ENCODE measurements at regions not wholly inside any gene's neighbourhood (a gene's known extent, or its start where the extent isn't known, plus 50 kb on each side); places are given as distances from the start of the nearest gene placed in this dataset.
"Not testable (repeated sequence)": the region's sequence is repeated elsewhere in the genome, so short reads cannot be mapped to it uniquely, and the experiment has no call there.

- H3K4me1 Mint-ChIP-seq; H3K27ac Mint-ChIP-seq; H3K4me3 Mint-ChIP-seq; CTCF ChIA-PET; H3K36me3 Mint-ChIP-seq; DNase-seq; ATAC-seq; H3K9me3 Mint-ChIP-seq (ENCODE audit: low read depth); H3K27me3 Mint-ChIP-seq: not testable (repeated sequence)
Measured at GRCh38 chr16:16526998-16527397, 148.1 kb downstream of the NPIPA7 start.

DNA sequence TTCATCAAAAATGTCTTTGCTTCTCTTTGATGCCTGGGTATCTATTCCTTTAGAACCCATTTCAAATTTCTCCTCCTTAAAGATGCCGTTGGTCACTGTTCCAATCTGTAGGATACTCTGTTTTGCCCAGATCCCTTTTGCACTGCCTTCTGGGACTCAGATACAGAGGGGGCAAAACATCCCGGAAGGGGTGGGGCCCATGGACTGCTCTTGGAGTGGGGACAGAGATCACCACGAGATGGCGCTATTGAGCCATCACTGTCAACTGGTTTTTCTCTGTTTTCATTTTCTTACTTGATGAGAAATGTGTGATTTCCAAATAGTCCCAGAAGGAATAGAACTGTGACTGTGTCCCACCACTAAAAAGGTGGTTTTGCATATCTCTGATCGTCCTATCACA lies 151.8 kb downstream of the NPIPA7 start:
- H3K4me1 Mint-ChIP-seq; H3K9me3 Mint-ChIP-seq (ENCODE audit: low read depth); H3K4me3 Mint-ChIP-seq; H3K36me3 Mint-ChIP-seq; H3K27me3 Mint-ChIP-seq; H3K27ac Mint-ChIP-seq; DNase-seq; CTCF ChIA-PET: not testable (repeated sequence)
- ATAC-seq: peak; percentile 60

DNA sequence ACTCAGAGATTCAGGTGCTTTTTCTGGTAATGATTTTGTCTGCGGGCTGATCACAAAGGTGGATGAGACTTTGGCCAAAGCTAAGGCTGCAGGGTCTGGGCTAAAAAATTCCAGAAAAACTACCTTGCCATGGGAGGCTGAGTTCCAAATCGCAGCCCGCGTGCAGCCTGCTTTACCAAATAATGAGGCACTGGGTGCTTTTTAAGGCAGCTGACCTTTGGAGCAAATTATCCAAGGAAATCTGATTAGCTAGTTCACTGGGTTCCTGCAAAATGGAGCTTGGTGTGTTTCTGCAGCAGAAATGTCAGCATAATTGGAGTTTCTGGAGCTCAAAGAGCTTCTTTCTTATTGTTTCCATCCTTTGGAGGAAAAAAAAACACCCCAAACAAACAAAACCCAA lies 156.6 kb downstream of the NPIPA7 start:
- H3K4me3 Mint-ChIP-seq; CTCF ChIA-PET; DNase-seq; H3K27ac Mint-ChIP-seq; H3K36me3 Mint-ChIP-seq; H3K4me1 Mint-ChIP-seq; H3K27me3 Mint-ChIP-seq; ATAC-seq; H3K9me3 Mint-ChIP-seq (ENCODE audit: low read depth): not testable (repeated sequence)

DNA sequence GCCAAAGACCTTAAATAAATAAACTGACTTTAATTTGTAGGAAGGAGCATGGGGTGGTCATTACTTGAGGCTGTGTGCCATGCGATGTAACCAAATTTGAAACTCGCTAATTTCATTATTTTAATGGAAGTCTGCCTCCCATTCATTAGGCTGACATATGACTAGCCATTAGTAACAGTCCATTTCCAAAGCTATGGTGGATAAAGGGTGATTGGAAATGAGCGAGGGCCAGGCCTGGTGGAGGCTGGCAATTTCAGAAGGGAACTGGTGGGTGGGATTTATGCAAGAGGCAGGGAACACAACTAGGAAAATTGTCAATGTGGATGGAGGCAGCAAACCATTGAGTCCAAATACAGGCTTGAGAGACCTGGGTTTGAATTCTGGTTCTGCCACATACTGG lies 157.2 kb downstream of the NPIPA7 start:
- DNase-seq; H3K27ac Mint-ChIP-seq; CTCF ChIA-PET; H3K27me3 Mint-ChIP-seq; H3K4me1 Mint-ChIP-seq; H3K36me3 Mint-ChIP-seq; ATAC-seq; H3K9me3 Mint-ChIP-seq (ENCODE audit: low read depth); H3K4me3 Mint-ChIP-seq: not testable (repeated sequence)

DNA sequence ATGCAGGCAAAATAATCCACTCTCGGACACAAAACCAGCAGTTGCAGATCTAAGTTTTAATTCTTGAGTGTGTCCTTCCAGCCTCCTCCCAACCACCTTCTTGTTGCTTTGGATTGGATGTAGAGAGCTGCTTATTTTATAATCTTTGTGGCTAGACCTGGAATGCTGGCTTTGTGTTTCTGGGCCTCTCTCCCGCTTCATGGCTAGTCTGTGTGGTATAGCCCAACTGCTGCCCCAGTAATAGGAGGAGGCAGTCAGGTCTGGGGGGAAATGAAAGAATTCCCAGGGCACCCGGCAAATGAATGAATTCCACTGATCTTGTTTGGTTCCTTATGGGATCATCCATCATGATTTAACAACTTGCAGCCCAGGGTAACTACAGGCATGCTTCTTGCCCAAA lies 170.8 kb downstream of the NPIPA7 start:
- H3K4me1 Mint-ChIP-seq; H3K36me3 Mint-ChIP-seq; ATAC-seq; H3K27me3 Mint-ChIP-seq; DNase-seq; H3K4me3 Mint-ChIP-seq; CTCF ChIA-PET; H3K27ac Mint-ChIP-seq; H3K9me3 Mint-ChIP-seq (ENCODE audit: low read depth): not testable (repeated sequence)

GRCh38 chr16:16550824-16551223 lies 171.9 kb downstream of the NPIPA7 start:
- H3K4me3 Mint-ChIP-seq; DNase-seq; H3K27ac Mint-ChIP-seq; ATAC-seq; H3K27me3 Mint-ChIP-seq; H3K4me1 Mint-ChIP-seq; H3K9me3 Mint-ChIP-seq (ENCODE audit: low read depth); CTCF ChIA-PET; H3K36me3 Mint-ChIP-seq: not testable (repeated sequence)

- H3K4me1 Mint-ChIP-seq; H3K4me3 Mint-ChIP-seq; H3K9me3 Mint-ChIP-seq (ENCODE audit: low read depth); CTCF ChIA-PET; H3K36me3 Mint-ChIP-seq; DNase-seq; ATAC-seq; H3K27me3 Mint-ChIP-seq; H3K27ac Mint-ChIP-seq: not testable (repeated sequence)
Measured at GRCh38 chr16:16552819-16553340, 173.9 kb downstream of the NPIPA7 start.

DNA sequence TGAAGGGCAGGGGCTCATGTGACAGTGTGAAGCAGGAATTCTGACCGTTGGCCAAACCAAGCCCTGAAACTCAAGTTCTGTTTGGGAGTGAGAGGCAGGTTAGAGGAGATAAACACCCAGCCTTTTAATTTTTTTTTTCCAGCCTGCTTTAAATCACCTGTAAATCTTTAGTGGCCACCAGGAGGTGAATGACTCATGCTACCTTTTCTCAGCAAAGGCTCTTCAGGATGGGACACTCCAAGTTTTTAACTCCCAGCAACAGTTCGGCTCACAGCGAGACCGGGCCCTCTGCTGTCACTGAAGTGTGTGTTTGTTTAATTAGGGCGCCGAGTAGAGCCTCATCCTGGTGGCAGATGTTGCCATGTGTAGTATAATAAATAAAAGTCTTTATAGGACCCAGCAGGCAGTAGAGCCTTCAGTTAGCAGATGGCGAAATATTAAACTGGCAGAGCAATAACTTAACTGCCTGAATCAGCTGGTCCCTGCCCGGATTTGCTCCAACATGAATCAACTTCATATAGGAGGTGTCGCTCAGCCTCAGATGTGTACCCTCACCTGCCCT lies 180.3 kb downstream of the NPIPA7 start:
- CTCF ChIA-PET; H3K36me3 Mint-ChIP-seq; H3K9me3 Mint-ChIP-seq (ENCODE audit: low read depth); H3K27ac Mint-ChIP-seq; H3K4me3 Mint-ChIP-seq; H3K27me3 Mint-ChIP-seq; DNase-seq; H3K4me1 Mint-ChIP-seq; ATAC-seq: not testable (repeated sequence)

DNA sequence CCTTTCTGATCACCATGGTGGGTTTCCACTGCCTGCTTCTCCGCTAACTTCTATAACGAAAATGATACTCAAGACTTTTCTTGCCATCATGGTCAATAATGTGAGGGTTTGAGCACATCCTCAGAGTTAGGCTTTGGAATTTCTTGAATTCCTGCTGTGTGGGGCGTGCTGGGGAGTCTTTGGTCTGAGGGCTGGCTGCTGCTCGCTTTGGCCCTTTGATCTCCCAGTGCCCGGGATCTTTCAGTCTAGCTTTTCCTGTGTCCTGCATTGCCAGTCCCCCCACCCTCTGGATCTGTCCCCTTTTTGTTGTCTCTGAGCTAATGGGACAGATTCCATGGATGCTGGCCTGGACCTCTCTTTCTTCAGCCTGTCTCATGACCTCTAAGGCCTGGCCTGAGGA lies 182.6 kb downstream of the NPIPA7 start:
- ATAC-seq; H3K27ac Mint-ChIP-seq; H3K4me1 Mint-ChIP-seq; H3K27me3 Mint-ChIP-seq; DNase-seq; CTCF ChIA-PET; H3K36me3 Mint-ChIP-seq; H3K9me3 Mint-ChIP-seq (ENCODE audit: low read depth); H3K4me3 Mint-ChIP-seq: not testable (repeated sequence)

DNA sequence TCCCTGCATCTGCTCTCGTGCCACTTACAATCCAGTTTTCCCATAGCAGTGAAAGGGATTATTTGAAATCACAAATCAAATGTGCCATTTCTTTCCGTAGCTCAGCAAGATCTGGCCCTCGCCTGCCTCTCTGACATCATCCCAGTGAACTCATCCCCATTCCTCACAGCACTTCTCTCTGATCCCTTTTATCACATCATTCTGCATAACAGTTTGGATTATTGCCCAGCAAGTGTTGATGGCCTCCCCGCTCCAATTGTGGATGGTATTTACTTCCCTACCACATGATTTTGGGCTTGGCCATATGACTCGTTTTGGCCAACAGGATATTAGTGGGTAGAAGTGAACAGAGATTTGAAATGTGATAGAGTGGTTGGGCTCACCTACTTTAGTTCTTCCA lies 185.0 kb downstream of the NPIPA7 start:
- CTCF ChIA-PET; H3K4me3 Mint-ChIP-seq; H3K4me1 Mint-ChIP-seq; H3K27me3 Mint-ChIP-seq; H3K36me3 Mint-ChIP-seq; H3K9me3 Mint-ChIP-seq (ENCODE audit: low read depth); ATAC-seq; H3K27ac Mint-ChIP-seq; DNase-seq: not testable (repeated sequence)

- H3K9me3 Mint-ChIP-seq (ENCODE audit: low read depth); DNase-seq; H3K4me3 Mint-ChIP-seq; H3K4me1 Mint-ChIP-seq; CTCF ChIA-PET; ATAC-seq; H3K27me3 Mint-ChIP-seq; H3K27ac Mint-ChIP-seq; H3K36me3 Mint-ChIP-seq: not testable (repeated sequence)
Measured at GRCh38 chr16:16565326-16565725, 186.4 kb downstream of the NPIPA7 start.

- DNase-seq; ATAC-seq; H3K4me1 Mint-ChIP-seq; H3K4me3 Mint-ChIP-seq; H3K27me3 Mint-ChIP-seq; H3K9me3 Mint-ChIP-seq (ENCODE audit: low read depth); CTCF ChIA-PET; H3K36me3 Mint-ChIP-seq; H3K27ac Mint-ChIP-seq: not testable (repeated sequence)
Measured at GRCh38 chr16:16570055-16570454, 191.1 kb downstream of the NPIPA7 start.

GRCh38 chr16:16570874-16571273 lies 191.9 kb downstream of the NPIPA7 start:
- H3K27ac Mint-ChIP-seq; H3K9me3 Mint-ChIP-seq (ENCODE audit: low read depth); DNase-seq; CTCF ChIA-PET; H3K4me1 Mint-ChIP-seq; ATAC-seq; H3K27me3 Mint-ChIP-seq; H3K4me3 Mint-ChIP-seq; H3K36me3 Mint-ChIP-seq: not testable (repeated sequence)

DNA sequence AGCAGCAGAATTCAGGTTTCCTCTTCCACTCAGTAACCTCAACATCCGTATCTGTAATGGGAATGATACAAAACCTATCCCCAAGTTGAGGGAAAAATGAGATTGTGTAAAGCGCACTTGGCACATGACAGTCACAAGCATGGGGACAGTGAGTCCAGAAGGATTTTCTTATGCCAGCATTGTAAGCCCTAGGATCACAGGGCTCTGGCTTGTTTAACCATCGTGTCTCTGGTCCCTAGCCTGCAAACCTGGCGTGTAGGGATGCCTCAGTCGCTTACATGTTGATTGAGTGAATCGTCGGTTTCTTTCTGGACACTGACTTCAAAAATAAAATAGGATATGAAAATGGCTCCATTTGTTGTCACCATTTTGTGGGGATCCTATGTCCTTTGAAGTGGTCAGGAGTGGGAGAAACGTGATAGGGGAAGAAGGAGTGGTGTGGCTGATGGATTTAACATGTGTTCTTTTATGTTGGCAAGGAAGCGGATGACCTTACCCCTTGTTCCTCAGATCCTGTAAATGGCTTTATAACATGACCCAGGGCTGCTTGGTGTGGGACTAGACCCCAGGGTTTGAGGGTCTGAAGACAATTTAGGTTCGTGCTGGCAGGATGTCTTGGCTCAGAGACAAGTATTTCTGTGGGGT lies 193.3 kb downstream of the NPIPA7 start:
- H3K36me3 Mint-ChIP-seq; H3K27me3 Mint-ChIP-seq; H3K9me3 Mint-ChIP-seq (ENCODE audit: low read depth); H3K4me1 Mint-ChIP-seq; H3K4me3 Mint-ChIP-seq; CTCF ChIA-PET; DNase-seq; H3K27ac Mint-ChIP-seq; ATAC-seq: not testable (repeated sequence)

GRCh38 chr16:16577062-16577461 lies 198.1 kb downstream of the NPIPA7 start:
- H3K4me3 Mint-ChIP-seq; H3K36me3 Mint-ChIP-seq; H3K27me3 Mint-ChIP-seq; CTCF ChIA-PET; DNase-seq; ATAC-seq; H3K27ac Mint-ChIP-seq; H3K4me1 Mint-ChIP-seq; H3K9me3 Mint-ChIP-seq (ENCODE audit: low read depth): not testable (repeated sequence)

Measured in activated CD8-positive, alpha-beta memory T cell treated with anti-CD3 and anti-CD28 coated beads, Interleukin-2, amount 10 ng/mL, durations not matched to agents 7 days and 5 days (primary cell).